HG03378 (cell line): ENCODE measurements at regions not wholly inside any gene's neighbourhood (a gene's known extent, or its start where the extent isn't known, plus 50 kb on each side); places are given as distances from the start of the nearest gene placed in this dataset.

Experiments used
- ATAC-seq: cut with Tn5 transposase; IDR thresholded peaks from one replicate; pipeline ENCODE4 v1.9.1; 2021; ENCODE audit warnings: mild to moderate bottlenecking, moderate library complexity; ENCODE audit not compliant: unreplicated experiment

DNA sequence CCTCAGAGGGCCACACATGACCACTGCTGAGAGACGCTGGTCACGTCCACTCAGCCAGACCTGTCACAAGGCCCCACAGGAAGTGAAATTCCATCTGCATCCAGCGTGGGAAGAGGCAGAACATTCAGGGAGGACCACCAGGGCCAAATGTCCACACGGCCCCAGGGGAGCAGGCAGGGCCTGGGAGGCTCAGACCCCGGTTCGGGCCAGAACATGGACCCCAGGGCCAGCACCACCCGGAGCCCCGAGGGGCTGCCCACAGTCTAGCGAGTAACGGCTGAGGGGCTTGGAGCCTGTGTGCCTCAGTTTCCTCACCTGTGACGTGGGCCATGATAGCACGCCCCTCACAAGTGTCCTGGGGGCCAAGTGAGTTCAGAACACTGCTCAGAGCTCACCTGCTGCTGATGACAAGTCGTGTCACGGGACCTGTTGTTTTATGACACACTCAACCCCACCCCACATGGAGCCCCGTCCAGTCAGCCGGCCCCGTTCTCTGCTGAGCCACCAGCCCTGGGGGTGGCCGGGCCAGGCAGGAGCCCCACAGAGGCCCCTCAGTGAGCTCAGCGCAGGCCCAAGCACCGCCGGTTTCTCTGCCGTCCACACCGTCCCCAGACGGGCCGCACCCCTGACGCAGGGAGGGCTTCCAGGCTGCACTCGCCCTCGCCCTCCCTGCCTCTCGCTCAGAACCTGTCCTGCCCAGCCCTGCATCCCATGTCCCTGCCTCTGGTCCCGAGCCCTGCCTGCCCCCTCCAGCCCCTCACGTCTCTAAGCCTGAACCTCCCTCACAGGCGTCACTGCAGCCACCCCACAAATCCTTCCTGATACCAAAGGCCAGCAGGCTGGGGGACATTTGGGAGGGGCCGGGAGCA is 79.5 kb upstream of the GALNT9 start:
- no peak for ATAC-seq

DNA sequence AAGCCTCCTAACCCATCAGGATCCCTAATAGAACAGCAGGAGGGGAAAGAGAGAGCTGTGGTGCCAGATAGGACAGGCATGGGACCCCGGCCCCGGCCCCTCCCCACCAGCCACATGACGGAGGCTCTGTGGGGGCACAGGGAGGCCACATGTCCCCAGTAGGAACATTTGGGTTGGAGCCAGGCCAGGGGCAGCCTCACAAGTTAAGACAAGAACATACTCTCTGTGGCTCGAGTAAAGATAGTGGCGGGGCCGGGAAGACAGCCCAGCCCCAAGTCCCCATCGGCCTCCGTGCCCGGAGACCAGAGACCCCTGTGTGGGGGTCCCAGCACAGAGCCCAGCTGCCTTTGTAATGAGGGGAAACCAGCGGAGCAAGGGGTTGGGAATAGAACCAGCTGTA is 78.6 kb upstream of the GALNT9 start:
- ATAC-seq: no peak

DNA sequence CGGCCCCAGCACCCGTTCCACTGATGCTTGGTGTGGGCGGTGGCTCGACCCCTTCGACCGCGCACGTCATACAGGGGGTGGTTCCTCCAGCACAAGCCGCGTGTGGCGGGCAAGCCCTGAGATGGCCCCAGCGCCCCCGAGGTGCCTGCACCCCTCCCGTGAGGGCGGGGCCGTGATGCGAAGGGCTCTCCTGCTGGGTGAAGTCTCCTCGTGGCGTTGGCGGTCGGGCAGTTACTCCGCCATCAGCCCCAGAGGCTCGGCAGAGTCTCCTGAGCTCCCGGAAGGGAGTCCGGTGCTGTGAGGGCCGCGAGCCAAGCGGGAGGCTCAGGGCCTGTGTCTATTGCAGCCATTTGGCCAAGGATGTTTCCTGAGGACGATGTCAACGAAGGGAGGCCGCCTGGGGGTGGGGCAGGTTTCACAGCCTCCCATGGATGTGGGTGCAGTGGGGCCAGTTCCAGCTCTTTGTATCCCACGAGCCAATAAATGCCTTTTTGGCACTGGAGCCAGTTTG is 78.1 kb upstream of the GALNT9 start:
- ATAC-seq: no peak

DNA sequence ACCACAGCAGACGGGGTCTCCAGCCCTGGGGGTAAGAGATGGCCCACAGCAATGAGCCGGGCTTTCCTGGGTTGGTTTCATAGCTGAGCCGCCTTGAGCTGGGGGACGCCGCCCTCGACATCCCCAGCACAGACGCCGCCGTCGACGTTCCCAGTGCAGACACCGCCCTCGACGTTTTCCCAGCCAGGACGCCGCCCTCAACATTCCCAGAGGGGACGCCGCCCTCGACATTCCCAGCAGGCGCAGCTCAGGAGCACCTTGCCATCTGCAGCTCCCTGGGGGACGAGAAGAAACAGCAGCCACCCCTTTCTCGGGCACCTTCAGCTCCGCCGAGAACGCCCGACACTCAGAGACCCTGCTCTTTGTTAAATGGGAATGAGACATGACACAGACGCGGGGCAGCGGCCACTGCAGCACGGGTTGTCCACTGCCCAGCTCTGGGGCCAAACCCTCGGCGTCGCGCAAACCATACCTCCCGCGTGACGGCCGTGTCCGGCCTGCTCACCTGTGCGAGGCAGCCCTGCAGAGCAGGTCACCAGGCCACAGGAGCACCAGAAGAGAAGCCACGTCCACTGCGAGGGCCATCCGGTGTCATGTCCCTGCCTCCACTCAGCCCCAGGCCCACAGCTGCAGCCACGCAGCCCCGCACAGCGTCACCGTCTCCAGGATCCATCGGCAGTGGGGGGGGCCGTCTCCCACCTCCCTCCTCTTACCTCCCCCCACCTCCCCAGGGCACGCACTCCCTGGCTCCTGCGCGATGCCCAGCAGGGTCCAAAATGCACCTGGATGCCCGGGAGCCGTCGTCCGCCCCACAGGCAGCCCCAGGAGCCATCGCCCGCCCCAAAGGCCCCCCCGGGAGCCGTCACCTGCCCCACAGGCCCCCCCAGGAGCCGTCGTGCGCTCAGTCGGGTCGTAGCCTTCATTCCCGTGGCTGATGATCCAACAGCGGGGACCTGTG is 77.4 kb upstream of the GALNT9 start:
- no peak for ATAC-seq

DNA sequence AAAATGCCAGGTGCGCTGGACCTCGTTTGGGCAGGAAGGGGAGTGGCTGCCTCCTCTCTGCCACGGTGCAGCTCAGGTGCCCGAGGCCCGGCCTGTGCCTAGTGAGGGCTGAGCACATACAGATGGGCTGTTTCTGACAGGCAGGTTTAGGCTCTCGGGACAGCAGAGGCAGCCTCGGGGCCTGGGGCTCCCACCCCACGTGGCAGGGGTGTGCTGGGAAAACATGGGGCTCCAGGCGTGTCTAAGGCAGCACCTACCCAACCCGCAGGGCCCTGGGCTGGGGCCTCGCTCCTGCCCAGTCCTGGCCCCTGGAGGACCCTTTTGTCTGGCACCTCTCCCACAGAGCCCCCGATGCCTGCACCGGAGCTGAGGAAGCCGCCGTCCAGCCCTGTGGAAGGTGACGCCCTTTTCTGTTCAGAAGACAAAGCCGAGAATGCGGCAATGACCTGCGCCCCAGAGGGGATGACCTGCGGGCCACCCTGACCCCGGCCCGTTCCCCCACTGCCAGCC is 76.4 kb upstream of the GALNT9 start:
- no peak for ATAC-seq

DNA sequence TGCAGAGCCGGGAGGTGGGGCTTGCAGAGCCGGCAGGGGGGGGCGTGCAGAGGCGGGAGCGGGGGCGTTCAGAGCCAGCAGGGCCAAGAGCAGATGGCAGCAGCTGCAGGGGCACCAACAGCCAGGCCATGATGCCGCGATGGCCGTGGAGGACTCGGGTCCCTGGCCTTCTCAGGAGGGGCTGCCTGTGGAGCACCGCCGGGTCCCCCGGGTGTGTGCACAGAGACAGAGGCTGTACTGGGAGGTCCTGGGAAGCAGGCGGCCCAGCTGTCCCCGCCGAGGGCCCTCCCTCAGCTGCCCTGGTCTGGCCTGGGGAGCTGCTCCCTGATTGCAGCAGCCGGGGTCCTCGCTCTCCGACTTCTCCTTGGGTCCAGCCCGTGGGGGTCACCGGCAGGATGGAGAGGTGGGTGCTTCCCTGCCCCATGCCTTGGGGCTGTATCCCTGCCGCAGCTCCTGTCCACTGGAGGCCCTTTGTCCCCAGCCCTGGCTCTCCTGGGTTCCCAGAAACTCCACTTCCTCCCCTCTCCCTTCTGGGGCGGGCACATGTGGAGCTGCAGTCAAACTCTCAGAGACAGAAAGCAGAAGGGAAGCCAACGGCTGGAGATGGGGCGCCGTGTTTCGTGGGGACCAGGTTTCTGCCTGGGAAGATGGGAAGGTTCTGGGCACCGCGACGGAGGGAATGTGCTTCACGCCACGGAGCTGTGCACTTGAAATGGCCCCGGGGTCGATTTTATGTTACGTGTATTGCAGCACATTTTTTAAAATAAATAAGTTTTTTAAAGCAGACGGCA is 75.8 kb upstream of the GALNT9 start:
- ATAC-seq: no peak

DNA sequence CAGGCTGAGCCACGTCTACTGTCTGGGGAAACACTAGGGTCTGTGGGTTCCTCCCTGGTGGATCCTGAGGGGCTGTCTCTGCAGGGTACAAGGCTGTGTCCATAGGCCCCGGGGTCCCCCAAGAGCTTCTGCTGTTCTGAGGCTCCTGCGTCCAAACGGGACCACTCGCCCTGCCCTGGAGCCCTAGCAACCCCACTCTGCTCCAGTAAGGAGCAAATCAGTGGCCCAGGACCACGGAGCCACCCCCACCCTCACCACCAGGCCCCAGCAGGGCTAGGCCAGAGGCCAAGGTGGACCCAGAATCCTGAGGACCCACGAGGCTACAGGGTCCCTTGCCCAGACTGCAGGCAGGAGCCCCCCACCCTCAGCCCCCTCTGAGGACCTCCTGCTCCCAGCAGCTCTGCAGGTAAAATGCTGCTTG is 75.1 kb upstream of the GALNT9 start:
- ATAC-seq: no peak

DNA sequence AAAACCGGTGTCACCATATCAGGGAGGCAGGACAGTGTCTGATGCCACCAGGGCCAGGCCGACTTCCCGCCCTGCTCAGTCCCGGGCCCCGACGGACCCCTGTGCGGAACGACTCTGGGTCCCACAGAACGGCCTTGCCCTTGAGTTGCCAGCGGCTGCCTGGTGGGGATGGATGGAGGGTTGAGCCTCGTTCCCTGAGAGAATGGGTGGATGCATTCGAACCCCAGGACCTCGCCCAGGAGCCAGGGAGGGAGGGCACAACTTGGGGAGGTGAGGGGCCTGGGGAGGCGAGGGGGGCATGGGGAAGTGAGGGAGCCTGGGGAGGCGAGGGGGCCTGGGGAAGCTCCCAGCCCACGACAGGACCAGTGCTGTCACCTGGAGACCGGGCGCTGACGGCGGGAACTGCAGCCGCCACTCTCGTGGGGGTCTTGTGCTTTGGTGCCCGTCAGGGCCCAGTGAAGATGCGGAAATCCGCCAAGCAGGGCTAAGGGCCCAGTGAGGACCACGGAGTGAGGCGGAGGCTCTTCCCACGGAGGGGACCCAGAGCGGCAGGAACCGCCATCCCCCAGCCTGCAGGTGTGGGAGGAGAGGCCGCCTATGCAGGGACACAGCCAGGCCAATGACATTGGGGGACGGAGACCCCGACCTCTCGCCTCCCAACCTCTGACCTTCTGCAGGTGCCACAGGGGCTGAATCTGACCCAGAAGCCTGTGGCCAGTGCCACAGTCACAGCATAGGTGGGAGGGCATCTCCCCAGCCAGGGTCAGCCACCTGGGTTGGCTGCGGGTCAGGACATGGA is 74.4 kb upstream of the GALNT9 start:
- no peak for ATAC-seq

DNA sequence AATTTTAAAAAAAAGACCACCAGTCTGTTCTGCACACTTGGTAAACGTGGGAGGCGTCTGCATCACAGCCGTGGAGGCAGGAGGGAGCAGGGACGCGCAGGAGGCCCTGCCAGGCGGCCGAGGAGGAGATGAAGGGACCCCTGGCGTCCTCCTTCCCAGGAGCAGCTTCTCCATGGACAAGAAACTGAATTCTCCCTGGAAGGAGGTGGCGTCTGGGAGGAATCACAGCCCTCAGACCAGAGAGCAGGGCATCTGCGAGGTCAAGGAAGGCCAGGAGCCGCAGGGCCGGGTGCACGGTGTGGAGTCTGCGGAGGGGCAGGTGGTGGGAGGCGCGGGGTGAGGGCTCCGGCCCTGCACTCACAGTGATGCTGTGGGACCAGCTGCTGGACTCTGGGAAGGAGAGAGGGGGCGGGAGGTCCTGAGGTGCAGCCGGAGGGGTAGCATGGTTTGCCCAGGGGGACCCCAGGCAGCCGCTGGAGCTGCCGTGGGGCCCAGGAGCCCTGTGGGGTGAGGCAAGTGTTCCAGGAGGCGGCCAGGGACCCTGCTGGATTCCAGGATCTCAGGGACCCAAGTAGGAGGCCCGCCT is 73.5 kb upstream of the GALNT9 start:
- no peak for ATAC-seq

DNA sequence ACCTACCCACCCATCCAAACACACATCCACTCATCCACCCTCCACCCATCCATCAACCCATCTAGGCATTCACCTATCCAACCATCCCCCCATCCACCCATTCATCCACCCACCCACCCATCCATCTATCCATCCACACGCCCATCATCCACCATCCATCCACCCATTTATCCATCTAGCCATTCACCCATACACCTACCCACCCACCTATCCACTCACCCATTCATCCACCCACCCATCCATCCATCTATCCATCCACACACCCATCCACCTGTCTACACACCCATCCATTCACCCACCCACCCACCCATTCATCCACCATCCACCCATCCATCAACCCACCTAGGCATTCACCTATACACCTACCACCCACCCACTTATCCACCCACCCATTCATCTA is 72.6 kb upstream of the GALNT9 start:
- ATAC-seq: no peak

DNA sequence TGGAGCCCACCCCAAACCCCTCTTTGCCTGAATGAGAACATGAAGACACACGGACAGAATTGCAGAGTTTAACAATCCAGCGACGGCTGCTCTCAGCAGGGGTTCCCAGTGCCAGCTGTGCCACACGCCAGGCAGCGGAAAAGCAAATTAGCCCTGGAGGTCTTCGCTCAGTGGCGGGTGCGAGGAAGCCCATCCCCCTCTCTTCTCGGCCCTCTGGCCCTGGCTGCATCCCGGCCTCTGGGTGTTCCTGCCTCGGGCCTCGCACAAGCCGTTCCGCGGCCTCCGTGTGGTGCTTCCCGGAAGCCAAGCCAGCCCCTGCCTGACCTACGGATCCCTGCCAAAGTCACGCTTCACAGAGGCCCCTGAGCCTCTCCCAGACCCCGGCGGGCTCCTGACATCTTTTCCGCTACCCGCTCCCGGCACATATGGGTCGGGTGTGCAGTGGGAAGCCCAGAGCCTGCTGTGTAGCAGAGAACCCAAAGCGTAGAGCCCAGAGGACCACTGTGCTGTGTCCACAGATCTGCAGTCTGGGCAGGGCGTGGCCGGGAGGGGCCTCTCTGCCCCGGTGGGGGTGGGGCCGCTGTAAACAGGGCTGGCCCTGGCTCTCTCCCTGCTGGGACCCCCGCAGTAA is 70.7 kb upstream of the GALNT9 start:
- no peak for ATAC-seq

DNA sequence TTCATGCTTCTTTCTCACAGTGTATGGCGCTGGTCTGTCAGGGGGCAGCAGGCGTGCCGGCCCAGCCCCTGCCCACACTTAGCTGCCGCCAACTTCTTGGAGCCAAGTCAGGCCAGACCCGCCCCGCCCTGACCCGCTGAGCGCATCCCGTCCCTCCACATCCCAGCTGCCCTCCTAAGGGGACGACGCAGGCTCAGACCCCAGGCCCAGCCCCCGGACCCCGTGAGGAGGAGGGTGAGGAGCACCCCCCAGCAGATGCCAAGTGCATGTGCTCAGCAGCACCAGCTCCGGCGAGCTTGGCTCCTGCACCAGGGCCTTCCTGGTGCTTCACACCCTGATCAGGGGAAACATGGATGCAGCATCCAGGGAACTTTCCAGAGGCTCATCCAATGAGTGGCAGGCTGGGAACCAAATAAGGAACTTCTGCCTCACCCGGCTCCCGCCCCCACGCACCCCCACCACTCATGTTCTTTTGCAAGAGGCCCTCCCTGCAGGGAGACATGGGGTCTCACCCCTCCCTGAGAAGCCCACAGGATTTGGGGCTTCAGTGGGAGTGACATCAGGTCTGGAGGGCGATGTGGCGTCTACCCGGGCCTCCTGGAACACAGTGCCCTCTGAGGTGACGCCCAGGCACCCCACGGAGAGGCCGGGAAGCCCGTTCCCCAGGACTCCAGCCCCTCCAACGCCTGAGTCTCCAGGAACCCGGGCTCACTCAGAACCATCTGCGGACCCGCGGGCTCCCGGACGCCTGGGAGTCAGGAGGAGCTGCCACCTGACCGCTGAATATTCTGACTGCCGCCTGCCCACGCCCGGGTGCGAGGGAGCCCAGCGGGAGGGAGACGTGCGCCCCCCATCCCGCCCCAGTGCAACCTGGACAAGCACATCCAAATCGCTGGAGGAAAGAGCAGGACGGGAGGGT is 70.0 kb upstream of the GALNT9 start:
- no peak for ATAC-seq

DNA sequence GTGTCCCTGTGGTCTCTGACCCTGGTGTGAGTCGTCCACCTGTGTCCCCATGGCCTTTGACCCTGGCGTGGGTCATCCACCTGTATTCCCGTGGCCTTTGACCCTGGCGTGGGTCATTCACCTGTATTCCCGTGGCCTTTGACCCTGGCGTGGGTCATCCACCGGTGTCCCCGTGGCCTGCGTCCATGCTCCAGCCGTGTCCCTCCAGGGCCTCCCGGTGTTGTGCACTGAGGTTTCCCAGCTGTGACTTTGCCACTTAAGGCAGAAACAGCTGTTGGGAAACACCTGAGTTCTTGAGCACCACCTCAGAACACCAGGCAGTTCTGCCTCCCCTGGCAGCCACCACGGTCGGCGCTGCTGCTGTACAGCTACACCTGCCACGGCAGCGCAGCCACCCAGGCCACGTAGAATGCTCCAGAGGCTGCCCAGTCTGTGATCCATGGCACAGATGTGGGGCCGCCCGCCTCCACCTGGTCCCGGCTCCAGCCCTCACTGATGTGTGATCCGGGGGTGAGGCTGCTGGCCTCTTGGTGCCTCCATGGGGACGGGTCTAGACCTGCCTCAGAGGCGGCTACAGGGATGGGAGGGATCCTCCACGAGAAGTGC is 69.1 kb upstream of the GALNT9 start:
- ATAC-seq: no peak

DNA sequence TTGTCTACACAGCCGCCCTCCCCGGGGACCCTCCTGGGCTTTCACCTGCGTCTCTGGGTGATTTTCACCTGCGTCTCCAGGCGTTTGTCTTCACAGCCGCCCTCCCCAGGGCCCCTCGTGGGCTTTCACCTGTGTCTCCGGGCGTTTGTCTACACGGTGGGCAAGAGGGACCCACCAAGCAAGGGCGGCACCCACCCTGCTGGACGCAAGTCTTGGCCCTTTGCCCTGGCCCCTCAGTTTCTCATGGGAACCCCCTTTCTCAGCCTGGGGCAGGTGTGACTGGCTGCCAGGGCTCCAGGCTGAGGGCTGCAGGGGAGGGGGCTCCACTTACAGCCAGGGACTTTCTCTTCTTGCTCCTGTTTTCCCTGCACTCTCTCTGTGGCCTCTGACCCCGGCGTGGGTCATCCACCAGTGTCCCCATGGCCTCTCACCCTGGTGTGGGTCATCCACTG is 68.6 kb upstream of the GALNT9 start:
- no peak for ATAC-seq

DNA sequence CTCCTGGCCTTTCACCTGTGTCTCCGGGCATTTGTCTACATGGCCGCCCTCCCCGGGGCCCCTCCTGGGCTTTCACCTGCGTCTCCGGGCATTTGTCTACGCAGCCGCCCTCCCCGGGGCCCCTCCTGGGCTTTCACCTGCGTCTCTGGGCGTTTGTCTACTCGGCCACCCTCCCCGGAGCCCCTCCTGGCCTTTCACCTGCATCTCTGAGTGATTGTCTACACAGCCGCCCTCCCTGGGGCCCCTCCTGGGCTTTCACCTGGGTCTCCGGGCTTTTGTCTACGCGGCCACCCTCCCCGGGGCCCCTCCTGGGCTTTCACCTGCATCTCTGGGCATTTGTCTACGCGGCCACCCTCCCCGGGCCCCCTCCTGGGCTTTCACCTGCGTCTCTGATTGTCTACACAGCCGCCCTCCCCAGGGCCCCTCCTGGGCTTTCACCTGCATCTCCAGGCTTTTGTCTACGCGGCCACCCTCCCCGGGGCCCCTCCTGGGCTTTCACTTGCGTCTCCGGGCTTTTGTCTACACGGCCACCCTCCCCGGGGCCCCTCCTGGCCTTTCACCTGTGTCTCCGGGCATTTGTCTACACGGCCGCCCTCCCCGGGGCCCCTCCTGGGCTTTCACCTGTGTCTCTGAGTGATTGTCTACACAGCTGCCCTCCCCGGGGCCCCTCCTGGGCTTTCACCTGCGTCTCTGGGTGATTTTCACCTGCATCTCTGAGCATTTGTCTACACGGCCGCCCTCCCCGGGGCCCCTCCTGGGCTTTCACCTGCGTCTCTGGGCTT is 68.0 kb upstream of the GALNT9 start:
- no peak for ATAC-seq

DNA sequence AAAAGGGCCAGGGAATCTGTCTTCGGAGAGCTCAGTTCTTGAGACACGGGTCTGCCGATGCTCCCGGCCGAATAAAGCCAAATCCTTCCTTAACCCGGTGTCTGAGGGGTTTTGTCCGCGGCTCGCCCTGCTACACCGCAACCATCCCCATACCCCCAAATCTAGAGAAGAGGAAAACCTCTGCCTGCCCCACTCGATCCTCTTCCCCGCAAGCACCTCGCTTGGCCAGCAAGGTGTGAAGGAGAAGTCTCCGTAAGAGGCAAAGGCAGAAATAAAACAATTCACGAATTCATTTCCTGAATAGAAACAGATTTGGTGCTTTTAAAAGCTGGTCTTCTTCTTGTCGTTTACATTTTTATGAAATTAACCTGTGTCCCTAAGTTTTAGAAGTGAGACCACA is 67.3 kb upstream of the GALNT9 start:
- ATAC-seq: no peak

DNA sequence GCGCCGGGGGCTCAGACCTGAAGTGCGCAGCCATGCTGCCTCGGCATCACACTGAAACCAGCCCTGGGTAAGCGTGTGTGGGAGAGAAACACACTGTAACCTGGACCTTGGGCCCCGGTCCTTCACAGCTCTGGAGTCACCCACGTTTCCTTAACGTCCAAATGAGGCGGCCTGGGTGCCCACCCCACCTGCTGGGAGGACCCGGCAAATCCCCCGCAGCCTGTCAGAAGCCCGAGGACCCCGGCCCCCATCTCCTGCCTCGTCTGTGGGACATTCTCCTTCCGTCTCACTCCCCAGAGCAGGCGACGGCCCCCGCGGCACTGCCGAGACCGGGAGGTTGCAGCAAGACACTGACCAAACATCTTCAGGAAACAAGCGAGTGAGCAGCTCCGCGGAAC is 66.5 kb upstream of the GALNT9 start:
- ATAC-seq: no peak
